HG03342 (cell line): ENCODE measurements at regions not wholly inside any gene's neighbourhood (a gene's known extent, or its start where the extent isn't known, plus 50 kb on each side); places are given as distances from the start of the nearest gene placed in this dataset.

Source experiments
- ATAC-seq: cut with Tn5 transposase; IDR thresholded peaks from one replicate; pipeline ENCODE4 v1.9.1; 2021; ENCODE audit warnings: mild to moderate bottlenecking, moderate library complexity; ENCODE audit not compliant: unreplicated experiment

DNA sequence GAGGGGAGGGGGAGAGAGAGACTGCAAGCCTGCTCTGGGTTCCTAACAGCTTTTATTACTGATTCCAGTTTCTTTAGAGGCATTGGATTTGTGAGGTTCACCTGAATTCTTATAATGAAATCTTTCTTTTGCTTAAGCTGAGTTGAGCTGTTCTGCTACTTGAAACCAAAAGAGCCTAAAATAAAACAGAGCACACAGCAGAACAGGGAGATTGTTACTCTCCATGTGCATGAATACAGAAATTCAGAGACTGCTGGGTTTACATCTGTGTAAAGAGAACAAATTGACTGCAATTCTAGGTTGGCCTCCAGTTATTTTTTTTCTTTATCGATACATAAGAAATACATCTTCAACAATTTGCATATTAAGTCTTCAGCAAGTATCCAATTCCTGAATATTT lies 168.8 kb upstream of the NRIP1 start:
- ATAC-seq, result no peak

DNA sequence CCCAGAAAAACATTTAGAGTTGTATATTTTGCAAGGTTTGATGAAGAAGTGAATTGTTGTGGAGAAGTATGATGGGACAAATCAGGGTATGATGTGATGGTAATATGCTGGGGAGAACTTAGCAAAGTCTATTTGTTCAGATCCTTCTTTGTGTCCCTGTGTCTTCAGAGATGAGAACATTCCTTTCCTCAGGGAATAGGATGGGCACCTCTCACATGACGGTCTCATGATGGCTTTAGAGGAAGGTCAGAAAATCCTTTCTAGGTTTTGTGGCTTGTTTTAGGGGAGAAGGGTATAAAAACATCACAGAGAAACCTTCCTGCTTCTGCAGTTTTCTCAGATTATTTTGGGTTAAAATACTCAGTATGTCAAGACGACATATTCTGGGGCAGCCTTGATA lies 171.3 kb upstream of the NRIP1 start:
- ATAC-seq, result no peak

DNA sequence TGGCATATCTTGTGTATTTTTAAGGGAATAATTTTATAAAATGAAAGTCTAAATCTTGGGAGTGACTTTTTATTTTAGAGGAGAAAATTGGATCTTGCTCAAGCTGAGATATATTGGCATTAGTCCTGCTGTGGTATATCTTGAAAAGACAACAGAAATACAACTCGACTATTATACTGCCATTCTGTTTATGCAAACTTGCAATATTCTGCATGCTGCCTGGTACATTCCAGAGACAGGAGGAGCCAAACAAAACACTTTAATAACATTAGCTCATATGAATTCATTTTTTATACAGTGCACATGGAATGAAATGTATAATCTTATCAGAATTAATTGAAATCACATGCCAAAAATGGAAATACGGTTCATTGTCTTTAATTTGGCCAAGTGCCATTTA lies 176.0 kb upstream of the NRIP1 start:
- ATAC-seq, result no peak

DNA sequence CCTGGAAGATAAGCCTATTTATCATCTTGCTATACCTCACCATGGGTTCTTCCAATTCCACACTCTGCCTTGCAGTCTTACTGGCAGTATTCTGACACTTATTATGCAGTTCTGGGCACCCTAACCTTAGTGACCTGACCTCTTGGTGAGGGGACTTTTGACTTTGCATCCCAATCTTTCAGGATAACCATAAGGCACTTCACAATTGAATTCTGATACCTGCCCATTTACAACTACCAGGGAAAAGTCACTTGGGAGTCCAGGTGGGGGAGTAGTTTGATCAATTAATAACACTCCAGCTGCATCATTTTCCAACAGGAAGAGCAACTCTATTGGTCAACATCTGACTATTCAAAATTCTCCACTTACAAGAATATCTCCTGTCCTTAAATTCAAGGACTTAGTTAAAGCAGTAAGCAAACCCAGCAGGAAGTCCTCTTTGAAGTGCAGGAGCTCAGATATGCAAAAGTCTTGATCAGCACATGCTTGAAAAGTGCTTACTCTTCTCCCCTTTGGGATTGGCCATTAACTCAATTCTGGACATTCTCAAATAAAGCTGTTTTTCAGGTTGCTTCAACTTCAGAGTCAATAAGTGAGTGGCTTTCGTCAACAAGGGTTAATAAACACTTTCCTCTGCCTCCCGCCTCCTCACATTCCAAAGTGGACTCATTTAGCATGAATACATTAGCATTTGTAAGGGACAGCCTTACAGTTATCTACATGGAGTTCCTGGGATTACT lies 177.4 kb upstream of the NRIP1 start:
- no peak for ATAC-seq

DNA sequence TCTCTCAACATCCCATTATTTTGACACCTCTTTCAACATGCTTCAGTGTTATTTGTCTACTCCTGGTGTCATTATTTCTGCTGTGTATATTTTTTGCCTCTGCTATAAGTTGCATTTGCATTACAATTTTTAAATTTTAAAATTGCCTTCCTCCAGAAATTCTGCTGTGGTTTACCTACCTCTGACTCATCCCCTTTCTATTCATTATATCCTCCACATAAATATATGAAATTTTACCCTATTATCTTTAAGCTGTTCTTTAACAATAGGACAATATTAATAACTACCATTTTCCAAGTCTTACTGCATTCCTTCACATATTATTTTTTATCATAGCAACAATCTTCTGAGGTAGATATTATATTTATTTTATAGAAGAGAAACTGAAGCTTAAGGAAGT lies 178.1 kb upstream of the NRIP1 start:
- no peak for ATAC-seq

DNA sequence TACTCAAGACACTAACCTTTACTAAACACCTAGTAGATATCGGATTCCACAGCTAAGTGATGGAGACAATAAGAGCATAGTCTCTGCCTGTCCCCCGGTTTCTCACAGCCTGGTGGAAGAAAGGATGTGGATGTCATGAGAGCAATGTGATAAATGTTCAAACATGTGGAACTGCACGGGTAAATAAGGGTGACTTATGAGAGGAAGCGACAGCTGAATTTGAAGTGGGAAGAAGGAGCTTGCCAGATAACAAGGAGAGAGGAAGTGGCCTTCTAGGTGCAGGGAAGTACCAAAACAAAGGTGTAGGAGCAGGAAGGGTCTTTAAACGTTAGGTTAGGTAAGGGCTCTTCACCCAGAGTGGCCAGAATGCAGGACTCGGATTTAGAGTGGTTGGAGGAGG lies 178.6 kb upstream of the NRIP1 start:
- ATAC-seq, result no peak

DNA sequence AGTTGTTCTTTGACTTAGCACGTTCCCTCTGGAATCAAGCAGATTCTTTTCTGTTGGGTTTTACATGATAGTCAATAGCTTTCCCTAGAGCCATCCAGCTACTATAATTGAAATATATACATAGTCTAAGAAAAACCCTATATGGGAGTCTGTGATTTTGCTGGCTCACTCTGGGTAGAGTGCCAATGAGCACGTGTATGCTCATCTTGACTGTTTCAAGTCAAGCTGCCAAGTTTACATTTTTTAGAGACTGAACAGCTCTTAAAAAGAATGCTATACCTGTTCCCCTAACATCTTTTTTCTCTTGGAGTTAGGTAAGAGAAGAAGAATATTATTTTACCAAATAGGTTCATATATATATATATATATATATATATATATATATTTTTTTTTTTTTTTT lies 182.8 kb upstream of the NRIP1 start:
- ATAC-seq, result no peak

DNA sequence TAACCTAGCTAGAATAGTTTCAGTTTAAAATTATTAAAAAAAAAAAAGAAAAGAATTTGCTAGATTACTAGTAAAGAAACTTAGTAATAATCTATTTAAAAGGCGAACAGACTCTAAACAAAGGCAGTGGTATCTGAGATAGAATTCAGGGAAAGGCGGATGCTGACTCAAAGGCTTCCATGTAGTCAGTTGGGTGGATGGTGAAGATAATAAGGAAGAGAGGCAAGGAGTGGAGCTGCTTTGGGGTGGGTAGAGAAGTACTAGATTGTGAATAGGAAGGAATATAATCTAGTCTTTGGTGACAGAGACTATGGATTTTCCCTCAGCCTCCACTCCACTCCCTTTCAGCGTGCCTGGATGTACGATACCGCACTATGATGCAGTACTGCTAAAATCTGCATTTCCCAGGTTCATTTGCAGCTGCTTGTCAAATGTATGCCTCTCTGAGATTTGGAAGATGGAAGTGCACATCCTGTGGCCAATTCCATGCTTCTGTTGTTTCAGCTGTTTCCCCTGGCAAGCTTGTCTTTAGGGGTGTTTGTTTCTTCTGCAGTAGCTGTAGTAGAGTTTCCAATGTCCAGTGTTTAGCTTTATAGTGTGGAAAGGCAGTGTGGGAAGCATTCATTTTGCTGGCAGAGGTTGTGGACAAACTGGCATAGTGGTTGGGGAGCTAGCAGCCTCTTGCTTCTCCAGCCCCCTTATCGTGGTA lies 184.6 kb upstream of the NRIP1 start:
- no peak for ATAC-seq

DNA sequence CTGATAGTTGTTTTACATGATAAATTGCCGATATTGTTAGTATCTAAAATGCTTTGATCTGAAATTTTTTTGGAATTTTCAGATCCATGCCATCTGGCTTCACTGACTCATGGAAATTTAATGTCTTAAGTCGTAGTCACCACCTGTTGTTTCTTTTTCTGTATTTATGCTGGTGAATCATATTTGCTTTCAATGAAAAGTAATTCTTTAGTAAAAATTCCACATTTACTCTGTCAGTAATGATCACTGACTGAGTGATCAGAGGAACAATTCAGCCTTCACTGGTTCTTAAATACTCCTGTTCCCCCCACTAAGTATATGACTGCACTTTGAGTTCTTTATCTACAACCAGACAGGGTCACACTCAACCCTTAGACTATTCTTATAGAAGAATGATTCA lies 185.6 kb upstream of the NRIP1 start:
- no peak for ATAC-seq

DNA sequence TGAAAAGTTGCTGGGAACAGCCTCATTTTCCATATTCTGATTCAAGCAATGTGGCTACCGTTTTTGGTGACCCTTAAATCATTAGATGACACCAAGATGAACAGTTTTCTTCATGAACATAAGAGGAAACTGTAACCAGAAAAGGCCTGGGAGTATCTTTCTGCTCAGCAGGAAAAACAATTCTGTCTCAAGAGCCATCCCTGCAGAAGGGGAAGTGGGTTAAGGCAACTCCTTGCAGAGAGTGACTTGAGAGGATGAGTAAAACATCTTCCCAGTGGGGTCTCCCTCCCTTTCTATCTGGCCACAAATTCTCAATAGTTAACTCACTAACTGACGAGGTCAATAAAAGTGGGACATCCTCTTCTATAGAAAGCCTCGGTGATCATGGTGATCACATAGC lies 187.6 kb upstream of the NRIP1 start:
- no peak for ATAC-seq

DNA sequence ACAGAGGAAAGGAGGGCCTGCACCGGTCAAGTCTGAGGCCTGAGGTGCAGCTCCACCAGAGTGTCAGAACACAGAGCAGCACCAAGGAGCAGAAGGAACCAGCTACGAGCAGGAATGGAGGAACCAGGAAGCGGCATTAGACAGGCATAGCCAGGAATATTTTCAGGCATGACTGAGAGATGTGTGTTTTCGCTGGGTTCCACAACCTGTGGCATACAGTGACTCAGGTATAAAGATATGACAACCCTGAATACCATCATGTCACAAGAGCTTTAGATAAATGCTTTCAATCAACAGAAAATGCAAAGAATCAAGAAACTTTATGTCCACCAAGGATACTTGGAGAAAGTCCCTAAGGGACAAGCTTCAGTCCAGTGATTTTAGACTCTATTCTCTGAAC lies 189.3 kb upstream of the NRIP1 start:
- no peak for ATAC-seq

DNA sequence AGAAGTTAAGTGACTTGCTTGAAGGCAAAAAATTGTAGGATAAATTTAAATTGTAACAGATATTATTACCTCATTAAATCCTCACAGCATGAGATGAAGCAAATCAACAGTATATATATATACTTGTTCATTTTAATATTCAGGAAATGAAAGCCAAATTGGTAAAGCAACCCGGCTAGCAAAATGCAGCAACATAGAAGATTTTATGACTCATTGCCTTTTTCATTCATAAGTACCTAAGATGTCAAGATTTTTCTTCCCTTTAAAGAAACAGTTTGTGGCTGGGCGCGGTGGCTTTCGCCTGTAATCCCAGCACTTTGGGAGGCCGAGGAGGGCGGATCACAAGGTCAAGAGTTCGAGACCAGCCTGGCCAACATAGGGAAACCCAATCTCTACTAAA lies 190.5 kb upstream of the NRIP1 start:
- no peak for ATAC-seq

DNA sequence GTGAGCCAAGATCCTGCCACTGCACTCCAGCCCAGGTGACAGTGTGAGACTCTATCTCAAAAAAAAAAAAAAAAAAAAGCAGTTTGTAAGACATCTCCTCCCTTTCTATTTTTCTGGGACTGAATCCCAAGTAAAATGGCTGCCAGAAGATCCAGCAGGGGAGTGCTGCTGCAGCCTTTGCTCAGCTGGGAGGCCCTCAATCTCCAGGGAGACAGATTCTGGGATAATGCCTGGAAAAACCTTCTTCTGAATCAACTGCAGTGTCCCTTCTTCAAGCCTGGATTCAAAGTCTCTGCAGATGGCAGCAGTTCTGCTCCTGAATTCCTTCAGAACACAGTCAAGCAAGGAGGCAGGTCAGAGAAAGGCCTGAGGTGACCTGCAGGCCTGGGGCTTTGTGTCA lies 191.0 kb upstream of the NRIP1 start:
- ATAC-seq, result no peak

DNA sequence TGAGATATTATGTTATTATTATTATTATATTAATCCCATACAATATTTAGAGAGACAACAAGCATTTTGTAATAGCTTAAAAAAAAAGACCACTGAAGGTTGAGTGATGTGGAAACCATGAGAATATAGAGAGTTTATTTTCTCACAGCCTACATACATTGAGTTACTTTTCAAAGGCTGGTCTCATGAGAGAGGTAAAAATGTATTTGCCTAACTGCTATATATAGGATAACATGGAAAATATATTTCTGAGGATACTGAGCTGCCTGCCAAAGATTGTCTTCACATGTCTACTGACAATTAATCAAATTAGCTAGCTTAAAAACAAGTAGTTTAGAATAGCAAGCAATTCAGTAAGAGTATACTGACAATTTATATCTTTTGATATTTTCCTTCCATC lies 192.2 kb upstream of the NRIP1 start:
- ATAC-seq, result no peak

DNA sequence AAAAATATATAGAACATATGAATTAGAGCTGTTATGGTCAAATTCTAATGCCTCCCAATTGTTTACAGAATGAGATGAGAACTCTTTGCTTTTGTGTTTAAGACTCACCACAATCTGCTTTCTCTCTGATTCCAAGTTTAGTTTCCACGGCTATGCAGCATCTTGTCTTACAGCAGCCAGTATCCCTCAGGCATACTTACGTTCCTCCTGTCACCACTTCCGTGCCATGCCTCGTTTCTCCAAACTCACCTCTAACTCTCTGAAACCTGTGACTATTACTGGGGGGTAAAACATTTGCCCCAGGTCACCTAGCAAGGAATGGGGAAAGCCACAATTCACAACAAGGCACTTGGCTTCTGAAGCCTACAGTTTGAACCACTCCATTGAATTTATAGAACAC lies 192.8 kb upstream of the NRIP1 start:
- ATAC-seq, result no peak

DNA sequence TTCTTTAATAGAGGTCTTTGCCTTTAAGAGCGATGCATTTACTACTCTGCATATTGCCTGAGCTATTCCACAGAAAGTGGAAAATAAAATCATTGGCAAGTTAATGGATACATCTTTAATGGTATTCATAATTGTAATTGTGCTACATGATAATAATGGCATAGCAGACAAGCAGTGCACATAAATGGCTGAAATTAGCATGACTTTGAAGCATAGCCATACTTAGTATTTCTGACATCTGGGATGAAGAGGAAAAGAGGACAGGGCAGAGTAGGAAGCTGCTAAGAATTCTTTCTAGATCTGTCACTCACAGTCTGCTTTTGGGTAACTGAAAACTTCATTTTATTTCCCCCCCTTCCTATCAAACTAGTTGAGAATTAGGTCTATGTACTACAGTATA lies 195.0 kb upstream of the NRIP1 start:
- no peak for ATAC-seq

DNA sequence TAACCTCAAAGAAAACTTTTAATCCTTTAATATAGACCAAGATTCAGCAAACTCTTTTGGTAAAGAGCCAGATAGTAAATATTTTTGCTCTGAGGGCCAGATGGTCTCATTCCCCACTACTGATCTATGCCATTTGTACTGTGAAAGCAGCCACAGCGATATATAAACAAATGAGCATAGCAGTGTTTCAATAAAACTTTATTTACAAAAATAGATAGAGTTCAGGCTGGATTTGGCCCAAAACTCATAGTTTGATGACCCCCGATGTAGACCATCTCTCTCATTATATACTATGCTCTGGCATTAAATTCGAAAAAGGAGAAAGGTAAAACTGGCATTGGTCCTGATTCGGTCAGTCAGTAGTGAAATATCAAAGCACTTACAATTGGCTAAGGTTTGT lies 195.8 kb upstream of the NRIP1 start:
- no peak for ATAC-seq

DNA sequence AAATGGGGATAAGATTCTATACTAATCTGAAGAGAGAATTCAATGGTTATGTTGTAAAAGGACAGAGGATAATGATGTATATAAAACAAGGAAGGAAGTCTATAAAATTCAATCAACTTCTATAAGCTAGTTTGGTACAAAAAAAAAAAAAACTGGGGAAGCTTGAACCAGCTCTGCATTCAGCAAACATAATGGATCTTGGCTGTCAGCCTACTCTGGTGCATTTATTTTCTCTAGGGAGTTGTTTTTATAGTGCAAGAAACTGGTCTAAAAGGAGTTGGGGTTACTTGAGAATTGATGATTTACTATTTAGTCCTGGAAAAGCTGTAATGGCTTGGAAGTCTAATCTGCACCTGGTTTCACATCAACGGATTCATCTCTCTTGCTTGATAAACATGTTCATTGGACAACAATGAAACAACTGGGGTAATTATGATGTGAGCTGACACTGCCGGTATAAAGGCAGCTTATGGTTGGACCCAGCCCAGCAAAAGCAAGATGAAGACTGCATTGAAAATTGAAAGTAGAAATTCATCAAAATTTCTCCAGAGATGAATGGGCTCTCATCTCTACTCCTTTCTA lies 199.4 kb upstream of the NRIP1 start:
- ATAC-seq, result no peak

DNA sequence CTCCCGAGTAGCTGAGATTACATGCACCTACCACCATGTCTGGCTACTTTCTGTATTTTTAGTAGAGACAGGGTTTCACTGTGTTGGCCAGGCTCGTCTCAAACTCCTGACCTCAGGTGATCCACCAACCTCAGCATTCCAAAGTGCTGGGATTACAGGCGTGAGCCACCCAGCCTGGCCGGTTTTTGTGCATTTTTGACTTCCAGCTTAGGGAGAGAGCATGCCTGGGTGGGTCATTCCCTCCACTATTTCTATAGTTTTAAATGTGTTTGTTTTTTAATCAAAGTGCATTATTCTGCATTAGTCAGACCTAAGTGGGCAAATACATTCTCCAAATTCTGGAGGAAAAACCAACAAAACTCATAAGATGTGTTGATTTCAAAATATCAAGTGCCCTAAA lies 207.4 kb upstream of the NRIP1 start:
- ATAC-seq, result no peak

DNA sequence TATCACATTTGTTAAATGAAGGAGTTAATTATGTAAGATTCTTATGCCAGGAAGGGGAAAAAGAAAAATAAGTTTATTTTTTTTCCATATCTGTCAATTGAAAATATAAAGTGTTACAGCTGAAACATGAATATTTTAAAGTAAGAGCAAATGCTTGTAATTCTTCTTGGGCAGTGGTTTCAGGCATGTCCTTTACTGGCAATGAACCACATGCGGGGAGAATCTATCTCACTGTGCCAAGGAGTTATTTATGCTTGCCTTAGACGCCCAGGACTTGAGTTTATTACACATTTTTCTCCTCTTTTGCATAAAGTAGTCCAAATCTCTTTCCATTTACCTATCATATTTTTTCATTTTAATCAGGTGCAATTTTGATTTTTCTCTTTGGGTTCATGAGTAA lies 207.8 kb upstream of the NRIP1 start:
- no peak for ATAC-seq

DNA sequence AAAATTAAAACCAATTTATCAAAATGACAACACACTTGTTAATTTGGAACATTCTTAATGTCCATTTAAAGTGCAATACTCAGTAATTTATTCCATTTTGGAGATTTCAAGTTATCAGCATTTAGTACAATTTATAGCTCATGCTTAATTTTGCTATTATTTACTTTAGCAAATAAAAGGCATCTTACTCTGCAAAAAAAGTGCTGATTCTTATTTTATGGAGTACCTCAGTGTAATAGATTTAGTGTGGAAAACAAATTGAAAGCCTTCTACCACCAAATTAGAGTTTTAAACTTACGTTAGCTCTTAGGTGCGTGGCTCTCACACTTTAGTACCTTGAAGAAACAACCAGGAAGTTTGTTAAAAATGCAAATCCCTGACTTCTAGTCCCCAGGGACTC lies 208.4 kb upstream of the NRIP1 start:
- no peak for ATAC-seq

DNA sequence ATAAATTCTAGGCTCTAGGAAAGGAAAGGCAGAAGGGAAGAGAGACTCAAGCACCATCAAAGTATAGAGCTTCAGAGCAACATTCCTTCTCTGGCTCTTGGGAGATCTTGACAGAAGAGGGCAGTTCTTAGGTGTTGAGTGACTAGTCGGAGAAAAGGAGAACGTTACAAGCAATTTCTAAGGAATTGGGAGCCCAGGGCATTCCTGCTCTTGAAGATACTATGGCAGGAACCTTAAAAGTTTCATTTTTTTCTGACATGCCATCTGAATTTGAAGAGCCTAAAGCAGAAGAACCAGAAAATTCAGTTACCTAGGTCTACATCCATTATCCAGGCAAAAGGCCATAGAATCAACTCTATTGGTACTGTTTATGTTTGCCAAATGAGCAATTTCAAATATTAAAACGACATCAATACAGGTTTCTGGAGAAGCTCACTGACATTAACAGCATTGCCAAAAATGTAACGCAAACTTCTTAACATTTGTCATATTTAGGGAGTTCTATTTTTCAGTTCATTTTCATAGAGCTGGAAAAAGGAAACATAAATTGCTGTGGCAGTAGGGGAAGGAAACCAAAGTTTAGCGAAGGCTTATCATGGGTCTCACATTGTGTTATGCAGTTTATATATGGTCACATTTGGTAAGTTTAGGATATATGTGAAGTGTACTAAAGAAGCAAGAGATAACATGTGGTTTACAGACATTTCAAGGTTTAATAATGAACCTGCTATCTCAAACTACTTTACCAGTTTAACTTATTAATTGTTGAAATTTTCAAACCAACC lies 210.1 kb upstream of the NRIP1 start:
- no peak for ATAC-seq
